ENCODE measurements at regions not wholly inside any gene's neighbourhood (a gene's known extent, or its start where the extent isn't known, plus 50 kb on each side); places are given as distances from the start of the nearest gene placed in this dataset.

DNA sequence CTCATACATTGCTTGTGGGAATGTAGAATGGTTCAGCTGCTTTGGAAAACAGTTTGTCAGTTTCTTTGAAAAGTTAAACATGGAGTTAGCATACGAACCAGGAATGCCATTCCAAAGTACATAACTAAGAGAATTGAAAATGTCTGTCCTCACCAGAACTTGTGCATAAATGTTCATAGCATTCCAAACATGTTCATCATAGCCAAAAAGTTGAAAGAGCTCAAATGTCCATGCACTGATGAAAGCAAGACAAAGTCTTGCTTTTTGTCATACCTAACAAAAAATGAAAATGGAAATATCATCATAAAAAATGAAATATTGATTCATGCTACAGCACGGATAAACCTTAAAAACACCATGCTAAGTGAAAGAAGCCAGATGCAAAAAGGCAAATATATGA is 408.8 kb upstream of the UBE2E3 start:
- Histone ChIP-seq H3K9ac (ENCODE audit: extremely low read depth, low read length, poor library complexity, severe bottlenecking) (no peak overlapping the region), H3K4me3 (ENCODE audit: low read length) (no peak overlapping the region), H3K27ac (ENCODE audit: low read depth, low read length) (no peak overlapping the region), H3K4me1 (ENCODE audit: control insufficient read depth, insufficient read depth, low read length) (no peaks in the 10 kb centered on the region), H3K9me3 (ENCODE audit: control insufficient read depth, low read length) (no peaks in the 10 kb centered on the region), H3K36me3 (ENCODE audit: control insufficient read depth, insufficient read depth, low read length) (no peaks in the 10 kb centered on the region), H3K27me3 (ENCODE audit: control insufficient read depth, insufficient read depth, low read length, poor library complexity, severe bottlenecking) (no peaks in the 10 kb centered on the region)
- no peak overlapping the region for H3K4me3 Mint-ChIP-seq
- no peaks in the 10 kb centered on the region for H3K36me3 Mint-ChIP-seq (ENCODE audit: low read depth)
- no peaks in the 10 kb centered on the region for H3K4me1 Mint-ChIP-seq
- H3K9me3 Mint-ChIP-seq: no peaks in the 10 kb centered on the region
- no peak for DNase-seq
- TF ChIP-seq, protein P1, sequence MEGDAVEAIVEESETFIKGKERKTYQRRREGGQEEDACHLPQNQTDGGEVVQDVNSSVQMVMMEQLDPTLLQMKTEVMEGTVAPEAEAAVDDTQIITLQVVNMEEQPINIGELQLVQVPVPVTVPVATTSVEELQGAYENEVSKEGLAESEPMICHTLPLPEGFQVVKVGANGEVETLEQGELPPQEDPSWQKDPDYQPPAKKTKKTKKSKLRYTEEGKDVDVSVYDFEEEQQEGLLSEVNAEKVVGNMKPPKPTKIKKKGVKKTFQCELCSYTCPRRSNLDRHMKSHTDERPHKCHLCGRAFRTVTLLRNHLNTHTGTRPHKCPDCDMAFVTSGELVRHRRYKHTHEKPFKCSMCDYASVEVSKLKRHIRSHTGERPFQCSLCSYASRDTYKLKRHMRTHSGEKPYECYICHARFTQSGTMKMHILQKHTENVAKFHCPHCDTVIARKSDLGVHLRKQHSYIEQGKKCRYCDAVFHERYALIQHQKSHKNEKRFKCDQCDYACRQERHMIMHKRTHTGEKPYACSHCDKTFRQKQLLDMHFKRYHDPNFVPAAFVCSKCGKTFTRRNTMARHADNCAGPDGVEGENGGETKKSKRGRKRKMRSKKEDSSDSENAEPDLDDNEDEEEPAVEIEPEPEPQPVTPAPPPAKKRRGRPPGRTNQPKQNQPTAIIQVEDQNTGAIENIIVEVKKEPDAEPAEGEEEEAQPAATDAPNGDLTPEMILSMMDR (conservative IDR thresholded peaks at IDR 0.05): no peak
- no peak overlapping the region for H3K27ac Mint-ChIP-seq
- no peaks in the 10 kb centered on the region for H3K27me3 Mint-ChIP-seq (ENCODE audit: insufficient read depth)
- 81% methylated on average over 2 of the region's 2 CpGs; no CpG with 5 or more reads in 1 of the 2 experiments for WGBS, 2 experiments (ENCODE audit: insufficient coverage in 1 of 2, insufficient read length in 1 of 2)

DNA sequence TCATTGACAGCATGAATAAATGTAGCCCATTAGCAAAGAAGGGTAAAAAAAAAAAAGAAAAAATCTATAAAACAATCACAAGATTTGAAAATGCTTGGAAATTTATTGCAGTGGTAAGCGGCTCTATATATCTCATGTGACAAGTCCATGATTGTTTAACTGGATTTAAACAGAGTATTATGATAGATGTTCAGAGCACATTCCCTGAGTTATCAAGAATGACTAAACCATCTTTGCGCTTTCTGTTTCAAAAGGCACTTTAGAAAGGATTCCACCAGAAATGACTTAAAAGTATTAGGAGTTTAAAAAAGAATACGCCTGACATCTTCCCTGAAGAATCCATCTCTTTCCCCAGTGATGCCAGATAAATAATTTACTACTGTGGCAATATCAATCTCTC is 409.5 kb upstream of the UBE2E3 start:
- no peaks in the 10 kb centered on the region for H3K27me3 ChIP-seq (ENCODE audit: control insufficient read depth, insufficient read depth, low read length, poor library complexity, severe bottlenecking)
- Mint-ChIP-seq H3K4me3 (no peak overlapping the region), H3K9me3 (no peaks in the 10 kb centered on the region), H3K27ac (no peak overlapping the region), H3K4me1 (no peaks in the 10 kb centered on the region), H3K27me3 (ENCODE audit: insufficient read depth) (no peaks in the 10 kb centered on the region), H3K36me3 (ENCODE audit: low read depth) (no peaks in the 10 kb centered on the region)
- no peaks in the 10 kb centered on the region for H3K9me3 ChIP-seq (ENCODE audit: control insufficient read depth, low read length)
- no peaks in the 10 kb centered on the region for H3K36me3 ChIP-seq (ENCODE audit: control insufficient read depth, insufficient read depth, low read length)
- 97 to 100% methylated on average over 3 of the region's 3 CpGs for WGBS, 2 experiments (ENCODE audit: insufficient coverage in 1 of 2, insufficient read length in 1 of 2)
- no peak overlapping the region for H3K4me3 ChIP-seq (ENCODE audit: low read length)
- H3K4me1 ChIP-seq (ENCODE audit: control insufficient read depth, insufficient read depth, low read length): no peaks in the 10 kb centered on the region
- H3K9ac ChIP-seq (ENCODE audit: extremely low read depth, low read length, poor library complexity, severe bottlenecking): no peak overlapping the region
- DNase-seq: no peak
- TF ChIP-seq, protein P1 (conservative IDR thresholded peaks at IDR 0.05): no peak
- H3K27ac ChIP-seq (ENCODE audit: low read depth, low read length): no peak overlapping the region

GRCh38 chr2:180564051-180564450 is 416.4 kb upstream of the UBE2E3 start:
- Mint-ChIP-seq H3K36me3 (ENCODE audit: low read depth) (no peaks in the 10 kb centered on the region), H3K4me3 (no peak overlapping the region), H3K4me1 (peaks cover 17% of the 10 kb centered on the region), H3K27ac (no peak overlapping the region), H3K9me3 (no peaks in the 10 kb centered on the region), H3K27me3 (ENCODE audit: insufficient read depth) (no peaks in the 10 kb centered on the region)
- H3K9me3 ChIP-seq (ENCODE audit: control insufficient read depth, low read length): no peaks in the 10 kb centered on the region
- no peak overlapping the region for H3K4me3 ChIP-seq (ENCODE audit: low read length)
- TF ChIP-seq, protein P1 (conservative IDR thresholded peaks at IDR 0.05): no peak
- H3K36me3 ChIP-seq (ENCODE audit: control insufficient read depth, insufficient read depth, low read length): no peaks in the 10 kb centered on the region
- WGBS, 2 experiments (ENCODE audit: insufficient coverage in 1 of 2, insufficient read length in 1 of 2): 97% methylated on average over 2 of the region's 2 CpGs; no CpG with 5 or more reads in 1 of the 2 experiments
- H3K27me3 ChIP-seq (ENCODE audit: control insufficient read depth, insufficient read depth, low read length, poor library complexity, severe bottlenecking): no peaks in the 10 kb centered on the region
- H3K27ac ChIP-seq (ENCODE audit: low read depth, low read length): no peak overlapping the region
- no peak overlapping the region for H3K9ac ChIP-seq (ENCODE audit: extremely low read depth, low read length, poor library complexity, severe bottlenecking)
- DNase-seq: no peak
- peaks cover 3% of the 10 kb centered on the region for H3K4me1 ChIP-seq (ENCODE audit: control insufficient read depth, insufficient read depth, low read length)
